Dermis blood vessel endothelial cell (primary cell): ENCODE measurements at regions not wholly inside any gene's neighbourhood (a gene's known extent, or its start where the extent isn't known, plus 50 kb on each side); places are given as distances from the start of the nearest gene placed in this dataset.

Experiments
- DNase-seq: peaks from one replicate; pipeline ENCODE4 v3.0.0; 2010

- no peak for DNase-seq
Measured at GRCh38 chr13:73133531-73133930, 74.7 kb downstream of the KLF5 start.

GRCh38 chr13:73131247-73131646 lies 72.4 kb downstream of the KLF5 start:
- DNase-seq: no peak

- DNase-seq: no peak
Measured at GRCh38 chr13:73129023-73129422, 70.2 kb downstream of the KLF5 start.
